ENCODE measurements at regions not wholly inside any gene's neighbourhood (a gene's known extent, or its start where the extent isn't known, plus 50 kb on each side); places are given as distances from the start of the nearest gene placed in this dataset.
A peak's percentile ranks its signal among the peaks of the same experiment; 100 is the strongest.

DNA sequence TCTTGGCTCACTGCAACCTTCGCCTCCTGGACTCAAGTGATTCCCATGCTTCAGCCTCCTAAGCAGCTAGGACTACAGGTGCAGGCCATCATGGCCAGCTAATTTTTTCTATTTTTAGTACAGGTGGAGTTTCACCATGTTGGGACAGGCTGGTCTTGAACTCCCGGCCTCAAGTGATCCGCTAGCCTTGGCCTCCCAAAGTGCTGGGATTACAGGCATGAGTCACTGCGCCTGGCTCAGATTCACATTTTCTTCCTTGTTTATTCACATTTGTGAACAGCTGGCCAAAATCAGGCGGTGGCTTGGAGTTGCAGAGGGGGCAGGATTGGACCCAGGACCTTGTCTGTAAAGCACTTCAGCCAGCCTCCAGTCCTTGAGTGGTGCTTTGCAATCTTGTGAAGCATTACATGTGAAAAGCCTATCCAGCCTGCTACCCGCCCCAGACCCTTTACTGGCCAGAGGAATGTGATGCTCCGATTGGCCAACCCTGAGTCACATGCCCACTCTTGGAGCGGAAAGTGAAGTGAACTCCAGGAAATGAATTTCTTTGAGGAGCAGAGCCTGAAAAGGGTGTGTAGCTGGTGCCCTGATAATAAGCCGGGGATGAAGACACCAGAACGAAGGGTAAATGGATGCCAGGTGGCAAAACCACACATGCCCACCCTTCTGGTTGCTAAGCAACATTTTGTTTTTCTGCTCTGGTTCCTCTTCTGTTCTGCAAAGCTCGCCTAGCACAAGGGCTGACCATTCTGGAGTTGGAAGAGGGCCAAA is 62.6 kb upstream of the PTPRJ start:
- H4K8ac ChIP-seq (ENCODE audit: extremely low read depth, insufficient read depth, low read length): no peak overlapping the region
- H3K4me1 ChIP-seq (replicated peaks in 1 of 4; ENCODE audit: control insufficient read depth in 3 of 4, insufficient read depth in 4 of 4, low read length in 3 of 4): peaks cover 0 to 4% (median 2%) of the 10 kb centered on the region in 4 experiments; a peak in 2 of 7 replicates
- H3K23ac ChIP-seq (ENCODE audit: insufficient read length): no peak overlapping the region
- H3K23me2 ChIP-seq (ENCODE audit: low read depth, low read length): no peaks in the 10 kb centered on the region
- H3K27me3 ChIP-seq (replicated peaks in 1 of 4; ENCODE audit: control insufficient read depth in 3 of 4, extremely low read depth in 1 of 4, insufficient read depth in 3 of 4, low read length in 3 of 4): no peaks in the 10 kb centered on the region
- H3K79me1 ChIP-seq (ENCODE audit: low read depth, low read length): no peaks in the 10 kb centered on the region
- H3K79me2 ChIP-seq (ENCODE audit: control insufficient read depth in 1 of 2, insufficient read depth in 2 of 2, low read length in 2 of 2): no peaks in the 10 kb centered on the region
- H4K91ac ChIP-seq (replicated peaks; ENCODE audit: insufficient read length, low read length): no peak overlapping the region
- no peak overlapping the region for H3K4me3 ChIP-seq (ENCODE audit: extremely low read depth in 1 of 4, insufficient read depth in 2 of 4, low read depth in 3 of 4, low read length in 4 of 4)
- H2BK120ac ChIP-seq (replicated peaks; ENCODE audit: low read depth, low read length): no peak overlapping the region
- no peak overlapping the region for H3K56ac ChIP-seq (replicated peaks; ENCODE audit: insufficient read length, low read depth, low read length)
- peak overlapping the region in 1 of 2 experiments; percentile 31; a peak in 1 of 4 replicates for H3K4me2 ChIP-seq (ENCODE audit: insufficient read depth in 1 of 2, low read depth in 2 of 2, low read length in 2 of 2)
- no peak overlapping the region for H2BK20ac ChIP-seq (ENCODE audit: low read length)
- H2BK5ac ChIP-seq (ENCODE audit: low read depth, low read length): no peak overlapping the region
- TF ChIP-seq, protein P1, sequence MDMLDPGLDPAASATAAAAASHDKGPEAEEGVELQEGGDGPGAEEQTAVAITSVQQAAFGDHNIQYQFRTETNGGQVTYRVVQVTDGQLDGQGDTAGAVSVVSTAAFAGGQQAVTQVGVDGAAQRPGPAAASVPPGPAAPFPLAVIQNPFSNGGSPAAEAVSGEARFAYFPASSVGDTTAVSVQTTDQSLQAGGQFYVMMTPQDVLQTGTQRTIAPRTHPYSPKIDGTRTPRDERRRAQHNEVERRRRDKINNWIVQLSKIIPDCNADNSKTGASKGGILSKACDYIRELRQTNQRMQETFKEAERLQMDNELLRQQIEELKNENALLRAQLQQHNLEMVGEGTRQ (IDR thresholded peaks at IDR 0.05; ENCODE audit: low read length): peak; percentile 84
- no peak for TF ChIP-seq EZH2 (IDR thresholded peaks at IDR 0.05; ENCODE audit: low read depth, low read length, severe bottlenecking)
- TF ChIP-seq, protein P2, sequence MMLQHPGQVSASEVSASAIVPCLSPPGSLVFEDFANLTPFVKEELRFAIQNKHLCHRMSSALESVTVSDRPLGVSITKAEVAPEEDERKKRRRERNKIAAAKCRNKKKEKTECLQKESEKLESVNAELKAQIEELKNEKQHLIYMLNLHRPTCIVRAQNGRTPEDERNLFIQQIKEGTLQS (IDR thresholded peaks at IDR 0.05; ENCODE audit: insufficient read depth, low read depth, low read length): 0 out of 2 replicates have a peak, but pooled peaks have one; percentile 43
- DNase-seq (ENCODE audit: low read depth in 1 of 2, low spot score in 2 of 2) (no peak), FAIRE-seq (no peak)
- H2AK5ac ChIP-seq (ENCODE audit: low read depth, low read length): no peak overlapping the region
- H3K36me3 ChIP-seq (ENCODE audit: control insufficient read depth in 2 of 4, insufficient read depth in 4 of 4, low read length in 3 of 4): no peaks in the 10 kb centered on the region
- no peak overlapping the region for H3K9ac ChIP-seq (replicated peaks in 1 of 4; ENCODE audit: extremely low read depth in 1 of 4, low read depth in 3 of 4, low read length in 3 of 4)
- H3K4ac ChIP-seq (replicated peaks; ENCODE audit: insufficient read length, low read depth, low read length): no peak overlapping the region
- no peaks in the 10 kb centered on the region for H3K9me3 ChIP-seq (ENCODE audit: insufficient read depth in 2 of 2, low read depth in 1 of 2, low read length in 1 of 2)
- ChIA-PET POLR2A (ENCODE audit: partially characterized antibody) (no interaction called here), CTCF (ENCODE audit: partially characterized antibody) (interaction anchor here (0.7 kb wide), 1 partner anchor 17 kb away, joined by 3 read pairs; no protein-coding TSS in a partner anchor)
- no peak overlapping the region for H3K18ac ChIP-seq (ENCODE audit: extremely low read depth, low read length)
- 82% methylated on average over 11 of the region's 11 CpGs; no CpG with 5 or more reads in 1 of the 2 experiments for WGBS, 2 experiments (ENCODE audit: extremely low coverage in 1 of 2, insufficient coverage in 1 of 2, insufficient read length in 1 of 2, insufficient replicate concordance in 2 of 2, low coverage in 1 of 2, low lambda C conversion rate in 2 of 2, missing lambda C conversion rate in 1 of 2)
- peak overlapping the region; percentile 88 for H2AFZ ChIP-seq (ENCODE audit: low read length)
- no peak overlapping the region for H2BK15ac ChIP-seq (ENCODE audit: low read length)
- H3K27ac ChIP-seq (ENCODE audit: low read depth, low read length): no peak overlapping the region
- no peaks in the 10 kb centered on the region for H4K20me1 ChIP-seq (replicated peaks in 1 of 2; ENCODE audit: control insufficient read depth in 1 of 2, insufficient read depth in 2 of 2, low read length in 2 of 2)
- H2BK12ac ChIP-seq (ENCODE audit: low read depth, low read length): peak overlapping the region; percentile 4; the same call in 1 of the 2 replicates
- no peak overlapping the region for H3K14ac ChIP-seq (ENCODE audit: insufficient read length)
- no peak overlapping the region for H4K5ac ChIP-seq (ENCODE audit: insufficient read length, low read depth, low read length)

All from H1 (cell line).